ENCODE measurements at regions not wholly inside any gene's neighbourhood (a gene's known extent, or its start where the extent isn't known, plus 50 kb on each side); places are given as distances from the start of the nearest gene placed in this dataset.

GRCh38 chr6:150767161-150767560 lies 98.3 kb upstream of the MTHFD1L start:
- CTCF ChIA-PET: interaction anchor here (0.5 to 2.1 kb wide), 7 partner anchors 9 to 377 kb away, joined by 3 to 8 read pairs (median 4); no protein-coding TSS in a partner anchor
- H2AFZ ChIP-seq (ENCODE audit: low read depth, low read length): peak overlapping the region; percentile 74
- H3K4me3 ChIP-seq (replicated peaks in 1 of 3; ENCODE audit: insufficient read depth in 1 of 3, low read depth in 1 of 3, low read length in 3 of 3): no peak overlapping the region
- no peaks in the 10 kb centered on the region for H3K9me1 ChIP-seq (replicated peaks; ENCODE audit: control insufficient read depth, extremely low read depth, insufficient read depth, low read length)
- dilution Hi-C loops (cut with MboI; ENCODE audit: extremely low pct_ligation_motif_present, low sequenced_read_pairs) (no loop called here), intact Hi-C loops (cut with micrococcal nuclease) (loop anchor here (5.0 kb wide), 1 partner anchor 85 kb away; no protein-coding TSS in a partner anchor)
- no peaks in the 10 kb centered on the region for H3K79me2 ChIP-seq (ENCODE audit: control insufficient read depth, insufficient read depth, low read length)
- no peaks in the 10 kb centered on the region for H4K20me1 ChIP-seq (replicated peaks; ENCODE audit: control insufficient read depth, extremely low read depth, insufficient read depth, low read length)
- POLR2A ChIA-PET: no interaction called here
- H3K9me3 ChIP-seq (replicated peaks; ENCODE audit: control insufficient read depth, insufficient read depth, low read length): no peaks in the 10 kb centered on the region
- peaks cover 13% of the 10 kb centered on the region for H3K4me1 ChIP-seq (ENCODE audit: control insufficient read depth, extremely low read depth, insufficient read depth, low read length)
- no TSS peak for BruUV-seq (replicated peaks)
- no peaks in the 10 kb centered on the region for H3K27me3 ChIP-seq (ENCODE audit: control insufficient read depth in 2 of 2, insufficient read depth in 2 of 2, low read length in 2 of 2)
- H3K9ac ChIP-seq (replicated peaks; ENCODE audit: extremely low read depth, insufficient read depth, low read length): no peak overlapping the region
- DNase-seq (ENCODE audit: low read depth, low spot score) (no peak), FAIRE-seq (peak; percentile 44)
- TF ChIP-seq FOS (IDR thresholded peaks at IDR 0.05; ENCODE audit: borderline replicate concordance, insufficient read depth, low read length): no peak
- TF ChIP-seq MYC (IDR thresholded peaks at IDR 0.05; ENCODE audit: low read depth, low read length): no peak
- no peak for TF ChIP-seq POLR2A (IDR thresholded peaks at IDR 0.05; ENCODE audit: low read depth, low read length)
- TF ChIP-seq EZH2 (IDR thresholded peaks at IDR 0.05; ENCODE audit: borderline replicate concordance, low read depth, low read length, severe bottlenecking): no peak
- no peak for TF ChIP-seq GATA2 (IDR thresholded peaks at IDR 0.05; ENCODE audit: insufficient read depth, insufficient read length, low read depth, low read length)
- no peak for TF ChIP-seq CTCF (IDR thresholded peaks at IDR 0.05; ENCODE audit: extremely low read depth in 1 of 2, insufficient read depth in 1 of 2, low read depth in 1 of 2, low read length in 2 of 2)
- TF ChIP-seq POLR2AphosphoS5 (IDR thresholded peaks at IDR 0.05; ENCODE audit: insufficient read depth, low read depth, low read length): no peak
- TF ChIP-seq MAX (IDR thresholded peaks at IDR 0.05; ENCODE audit: insufficient read depth, insufficient read length): no peak
- no peak for TF ChIP-seq JUN (IDR thresholded peaks at IDR 0.05; ENCODE audit: borderline replicate concordance, insufficient read depth, insufficient read length, low read depth)
- H3K4me2 ChIP-seq (ENCODE audit: insufficient read depth, low read length): peak overlapping the region; percentile 1
- H3K36me3 ChIP-seq (ENCODE audit: control insufficient read depth in 2 of 2, extremely low read depth in 1 of 2, insufficient read depth in 2 of 2, low read length in 2 of 2): no peaks in the 10 kb centered on the region
- no peak overlapping the region for H3K27ac ChIP-seq (ENCODE audit: insufficient read depth, low read depth, low read length)

All from endothelial cell of umbilical vein (primary cell).